ENCODE measurements at regions not wholly inside any gene's neighbourhood (a gene's known extent, or its start where the extent isn't known, plus 50 kb on each side); places are given as distances from the start of the nearest gene placed in this dataset.

DNA sequence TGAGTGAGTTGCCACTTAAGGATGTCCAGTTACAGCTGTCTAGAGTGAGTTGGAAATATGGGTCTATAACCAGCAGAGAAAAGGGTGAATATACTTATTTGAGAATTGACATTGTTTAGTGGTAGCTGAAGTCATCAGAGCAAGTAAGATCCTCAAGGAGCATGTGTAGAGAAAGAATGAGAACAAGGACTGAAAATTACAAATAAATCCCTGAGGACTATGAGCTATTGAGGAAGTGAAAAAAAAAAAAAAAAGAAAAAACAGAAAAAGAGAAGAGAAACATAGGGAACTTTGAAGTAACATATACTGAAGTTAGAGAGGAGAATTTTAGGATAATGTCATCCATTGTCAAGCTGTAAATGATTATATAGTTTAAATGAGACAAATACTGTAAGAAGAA, 134.0 kb upstream of the CCDC68 start:
- no peak overlapping the region for H3K9ac ChIP-seq (ENCODE audit: low read length in 2 of 2)
- no peaks in the 10 kb centered on the region for H3K27me3 ChIP-seq (ENCODE audit: control insufficient read depth in 1 of 2, insufficient read depth in 2 of 2, low read length in 2 of 2)
- H3K9me3 ChIP-seq (ENCODE audit: control insufficient read depth in 2 of 2, low read length in 2 of 2): no peaks in the 10 kb centered on the region
- H3K4me1 ChIP-seq (ENCODE audit: control insufficient read depth, insufficient read depth, low read length): no peaks in the 10 kb centered on the region
- no peak overlapping the region for H3K27ac ChIP-seq (ENCODE audit: low read length)
- H3K4me3 ChIP-seq (ENCODE audit: low read length in 2 of 2): no peak overlapping the region
- no peaks in the 10 kb centered on the region for H3K36me3 ChIP-seq (ENCODE audit: control insufficient read depth in 2 of 2, insufficient read depth in 2 of 2, low read length in 2 of 2)

DNA sequence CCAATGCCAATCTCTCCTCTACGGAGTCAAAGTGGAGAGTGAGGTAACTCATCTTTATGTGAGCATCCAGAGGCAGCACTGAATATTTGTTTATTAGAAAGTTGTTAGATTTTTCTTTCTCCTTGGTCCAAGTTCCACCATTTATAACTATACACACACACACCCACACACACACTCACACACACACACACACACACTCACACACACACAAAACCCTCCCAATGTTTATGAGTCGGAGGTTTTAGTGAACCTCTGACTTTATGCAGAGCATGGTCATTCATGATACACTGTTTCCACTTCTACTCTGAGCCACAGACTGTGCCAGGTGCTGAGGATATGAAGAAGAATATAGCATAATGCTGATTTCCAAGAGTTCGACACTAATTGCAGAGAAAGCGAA, 132.9 kb upstream of the CCDC68 start:
- Histone ChIP-seq H3K27me3 (ENCODE audit: control insufficient read depth in 1 of 2, insufficient read depth in 2 of 2, low read length in 2 of 2) (no peaks in the 10 kb centered on the region), H3K9me3 (ENCODE audit: control insufficient read depth in 2 of 2, low read length in 2 of 2) (no peaks in the 10 kb centered on the region), H3K9ac (ENCODE audit: low read length in 2 of 2) (no peak overlapping the region), H3K4me3 (ENCODE audit: low read length in 2 of 2) (no peak overlapping the region), H3K4me1 (ENCODE audit: control insufficient read depth, insufficient read depth, low read length) (no peaks in the 10 kb centered on the region), H3K36me3 (ENCODE audit: control insufficient read depth in 2 of 2, insufficient read depth in 2 of 2, low read length in 2 of 2) (no peaks in the 10 kb centered on the region), H3K27ac (ENCODE audit: low read length) (no peak overlapping the region)

DNA sequence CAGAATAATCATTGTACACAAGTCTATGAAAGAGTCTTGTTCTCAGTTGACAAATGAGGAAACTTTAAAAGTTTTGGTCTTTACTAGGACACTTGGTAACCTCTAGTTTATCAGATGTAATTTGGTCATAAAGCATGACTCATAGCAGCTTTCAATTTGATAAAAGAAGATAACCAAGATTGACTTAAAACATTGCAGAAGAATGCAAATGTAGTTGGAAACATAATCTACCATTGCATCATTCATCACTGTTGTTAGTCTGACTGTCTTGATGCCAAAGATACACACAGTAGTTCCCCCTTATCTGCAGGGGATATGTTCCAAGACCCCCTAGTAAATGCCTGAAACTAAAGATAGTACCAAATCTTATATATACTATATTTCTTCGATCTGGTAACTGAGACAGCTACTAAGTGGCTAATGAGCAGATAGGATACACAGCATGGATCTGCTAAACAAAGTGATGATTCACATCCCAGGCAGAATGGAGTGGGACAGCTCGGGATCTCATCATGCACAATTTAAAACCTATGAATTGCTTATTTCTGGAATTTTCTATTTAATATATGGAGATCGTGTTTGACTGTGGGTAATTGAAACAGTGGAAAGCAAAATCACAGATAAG, 131.4 kb upstream of the CCDC68 start:
- H3K4me1 ChIP-seq (ENCODE audit: control insufficient read depth, insufficient read depth, low read length): no peaks in the 10 kb centered on the region
- H3K36me3 ChIP-seq (ENCODE audit: control insufficient read depth in 2 of 2, insufficient read depth in 2 of 2, low read length in 2 of 2): no peaks in the 10 kb centered on the region
- H3K9me3 ChIP-seq (ENCODE audit: control insufficient read depth in 2 of 2, low read length in 2 of 2): no peaks in the 10 kb centered on the region
- H3K4me3 ChIP-seq (ENCODE audit: low read length in 2 of 2): no peak overlapping the region
- no peaks in the 10 kb centered on the region for H3K27me3 ChIP-seq (ENCODE audit: control insufficient read depth in 1 of 2, insufficient read depth in 2 of 2, low read length in 2 of 2)
- no peak overlapping the region for H3K9ac ChIP-seq (ENCODE audit: low read length in 2 of 2)
- no peak overlapping the region for H3K27ac ChIP-seq (ENCODE audit: low read length)

GRCh38 chr18:55089610-55090009, 130.3 kb upstream of the CCDC68 start:
- Histone ChIP-seq H3K9ac (ENCODE audit: low read length in 2 of 2) (no peak overlapping the region), H3K4me3 (ENCODE audit: low read length in 2 of 2) (no peak overlapping the region), H3K27ac (ENCODE audit: low read length) (no peak overlapping the region), H3K36me3 (ENCODE audit: control insufficient read depth in 2 of 2, insufficient read depth in 2 of 2, low read length in 2 of 2) (no peaks in the 10 kb centered on the region), H3K27me3 (ENCODE audit: control insufficient read depth in 1 of 2, insufficient read depth in 2 of 2, low read length in 2 of 2) (no peaks in the 10 kb centered on the region), H3K9me3 (ENCODE audit: control insufficient read depth in 2 of 2, low read length in 2 of 2) (no peaks in the 10 kb centered on the region), H3K4me1 (ENCODE audit: control insufficient read depth, insufficient read depth, low read length) (no peaks in the 10 kb centered on the region)

- no peak overlapping the region for H3K4me3 ChIP-seq (ENCODE audit: low read length in 2 of 2)
- H3K9me3 ChIP-seq (ENCODE audit: control insufficient read depth in 2 of 2, low read length in 2 of 2): no peaks in the 10 kb centered on the region
- H3K36me3 ChIP-seq (ENCODE audit: control insufficient read depth in 2 of 2, insufficient read depth in 2 of 2, low read length in 2 of 2): no peaks in the 10 kb centered on the region
- no peaks in the 10 kb centered on the region for H3K4me1 ChIP-seq (ENCODE audit: control insufficient read depth, insufficient read depth, low read length)
- H3K27me3 ChIP-seq (ENCODE audit: control insufficient read depth in 1 of 2, insufficient read depth in 2 of 2, low read length in 2 of 2): no peaks in the 10 kb centered on the region
- H3K9ac ChIP-seq (ENCODE audit: low read length in 2 of 2): no peak overlapping the region
- no peak overlapping the region for H3K27ac ChIP-seq (ENCODE audit: low read length)
These were observed 129.3 kb upstream of the CCDC68 start for GRCh38 chr18:55088561-55088960.

- Histone ChIP-seq H3K36me3 (ENCODE audit: control insufficient read depth in 2 of 2, insufficient read depth in 2 of 2, low read length in 2 of 2) (no peaks in the 10 kb centered on the region), H3K27me3 (ENCODE audit: control insufficient read depth in 1 of 2, insufficient read depth in 2 of 2, low read length in 2 of 2) (no peaks in the 10 kb centered on the region), H3K4me1 (ENCODE audit: control insufficient read depth, insufficient read depth, low read length) (no peaks in the 10 kb centered on the region), H3K4me3 (ENCODE audit: low read length in 2 of 2) (no peak overlapping the region), H3K9me3 (ENCODE audit: control insufficient read depth in 2 of 2, low read length in 2 of 2) (no peaks in the 10 kb centered on the region), H3K27ac (ENCODE audit: low read length) (no peak overlapping the region), H3K9ac (ENCODE audit: low read length in 2 of 2) (no peak overlapping the region)
These were observed 128.7 kb upstream of the CCDC68 start for GRCh38 chr18:55088000-55088401.

DNA sequence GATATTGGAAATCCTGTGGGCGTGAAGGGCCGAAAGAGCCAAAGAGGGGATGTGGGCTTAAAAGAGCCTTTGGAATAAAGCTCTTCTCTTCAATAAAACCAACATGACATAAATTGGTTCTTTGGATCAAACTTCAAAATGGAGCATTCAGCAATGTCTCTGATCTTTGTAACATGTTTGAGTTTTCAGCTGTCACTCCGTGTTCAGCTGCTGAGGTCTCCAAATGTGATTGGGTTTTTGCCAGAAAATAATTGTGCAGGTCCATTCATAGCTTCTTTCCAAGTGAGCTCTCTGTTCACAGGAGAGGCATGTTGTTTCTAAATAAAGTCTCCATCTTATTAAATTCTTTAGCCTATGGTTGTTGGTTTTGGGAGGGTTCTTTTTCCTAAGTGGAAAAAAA, 127.6 kb upstream of the CCDC68 start:
- H3K27me3 ChIP-seq (ENCODE audit: control insufficient read depth in 1 of 2, insufficient read depth in 2 of 2, low read length in 2 of 2): no peaks in the 10 kb centered on the region
- no peak overlapping the region for H3K4me3 ChIP-seq (ENCODE audit: low read length in 2 of 2)
- no peak overlapping the region for H3K9ac ChIP-seq (ENCODE audit: low read length in 2 of 2)
- no peak overlapping the region for H3K27ac ChIP-seq (ENCODE audit: low read length)
- no peaks in the 10 kb centered on the region for H3K4me1 ChIP-seq (ENCODE audit: control insufficient read depth, insufficient read depth, low read length)
- H3K36me3 ChIP-seq (ENCODE audit: control insufficient read depth in 2 of 2, insufficient read depth in 2 of 2, low read length in 2 of 2): no peaks in the 10 kb centered on the region
- no peaks in the 10 kb centered on the region for H3K9me3 ChIP-seq (ENCODE audit: control insufficient read depth in 2 of 2, low read length in 2 of 2)

DNA sequence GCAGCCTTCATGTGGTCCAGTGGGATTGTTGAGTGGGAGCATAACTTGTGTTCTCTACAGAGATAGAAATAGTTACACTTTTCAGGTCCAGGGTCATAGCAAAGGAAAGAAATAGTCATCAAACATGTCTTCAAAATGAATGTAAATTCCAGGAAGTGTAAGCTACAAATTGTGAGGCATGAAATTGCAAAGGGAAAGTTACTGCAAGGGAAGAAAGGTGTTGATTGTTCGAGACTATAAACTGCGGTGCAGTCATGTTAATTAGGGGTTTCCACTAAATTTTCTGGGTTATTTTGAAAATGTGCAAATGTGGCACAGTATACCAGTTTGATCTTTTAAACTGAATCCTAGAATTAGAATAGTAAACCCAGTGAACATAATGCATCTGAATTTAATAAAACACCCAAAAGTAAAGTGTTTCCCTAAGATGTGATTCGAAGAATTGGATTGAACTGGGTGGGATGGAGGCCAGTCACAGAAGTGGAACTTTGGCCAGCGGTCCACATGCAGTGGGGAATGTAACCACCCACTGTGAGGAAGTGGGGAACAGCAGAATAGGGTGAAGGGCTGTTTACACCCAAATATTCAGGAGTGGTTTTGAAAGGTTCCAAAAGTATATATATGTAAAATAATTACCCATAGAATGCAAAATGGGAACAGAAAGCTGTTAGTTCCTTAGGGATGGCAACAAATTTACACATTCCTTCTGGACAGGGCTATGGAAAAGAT, 126.5 kb upstream of the CCDC68 start:
- Histone ChIP-seq H3K27ac (ENCODE audit: low read length) (no peak overlapping the region), H3K27me3 (ENCODE audit: control insufficient read depth in 1 of 2, insufficient read depth in 2 of 2, low read length in 2 of 2) (no peaks in the 10 kb centered on the region), H3K9ac (ENCODE audit: low read length in 2 of 2) (no peak overlapping the region), H3K9me3 (ENCODE audit: control insufficient read depth in 2 of 2, low read length in 2 of 2) (no peaks in the 10 kb centered on the region), H3K4me1 (ENCODE audit: control insufficient read depth, insufficient read depth, low read length) (no peaks in the 10 kb centered on the region), H3K36me3 (ENCODE audit: control insufficient read depth in 2 of 2, insufficient read depth in 2 of 2, low read length in 2 of 2) (no peaks in the 10 kb centered on the region), H3K4me3 (ENCODE audit: low read length in 2 of 2) (no peak overlapping the region)

- Histone ChIP-seq H3K4me3 (ENCODE audit: low read length in 2 of 2) (no peak overlapping the region), H3K9me3 (ENCODE audit: control insufficient read depth in 2 of 2, low read length in 2 of 2) (no peaks in the 10 kb centered on the region), H3K27ac (ENCODE audit: low read length) (no peak overlapping the region), H3K36me3 (ENCODE audit: control insufficient read depth in 2 of 2, insufficient read depth in 2 of 2, low read length in 2 of 2) (no peaks in the 10 kb centered on the region), H3K4me1 (ENCODE audit: control insufficient read depth, insufficient read depth, low read length) (peaks cover 2% of the 10 kb centered on the region), H3K9ac (ENCODE audit: low read length in 2 of 2) (no peak overlapping the region), H3K27me3 (ENCODE audit: control insufficient read depth in 1 of 2, insufficient read depth in 2 of 2, low read length in 2 of 2) (peaks cover 0 to 2% of the 10 kb centered on the region in 2 donors)
These were observed 125.3 kb upstream of the CCDC68 start for GRCh38 chr18:55084550-55084949.

DNA sequence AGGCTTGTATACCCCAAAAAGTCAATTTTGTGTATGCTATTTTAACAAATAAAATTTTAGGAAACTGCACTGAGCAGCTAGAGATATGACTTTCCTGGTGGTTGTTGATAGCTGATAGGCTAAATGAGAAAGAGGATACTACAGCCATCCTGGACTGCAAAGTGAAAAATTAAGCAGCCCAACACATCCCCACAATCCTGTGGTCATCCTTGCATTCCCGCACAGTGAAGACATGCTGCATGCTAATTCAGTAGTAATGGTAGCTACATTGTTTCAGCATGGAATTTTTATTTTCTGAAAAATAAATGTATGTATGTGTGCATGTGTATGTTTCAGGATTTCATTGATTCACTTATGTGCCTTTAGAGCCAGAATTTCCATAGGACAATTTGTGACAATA, 124.2 kb upstream of the CCDC68 start:
- no peaks in the 10 kb centered on the region for H3K36me3 ChIP-seq (ENCODE audit: control insufficient read depth in 2 of 2, insufficient read depth in 2 of 2, low read length in 2 of 2)
- H3K27ac ChIP-seq (ENCODE audit: low read length): no peak overlapping the region
- no peak overlapping the region for H3K4me3 ChIP-seq (ENCODE audit: low read length in 2 of 2)
- no peaks in the 10 kb centered on the region for H3K9me3 ChIP-seq (ENCODE audit: control insufficient read depth in 2 of 2, low read length in 2 of 2)
- no peak overlapping the region for H3K9ac ChIP-seq (ENCODE audit: low read length in 2 of 2)
- peaks cover 0 to 2% of the 10 kb centered on the region in 2 donors for H3K27me3 ChIP-seq (ENCODE audit: control insufficient read depth in 1 of 2, insufficient read depth in 2 of 2, low read length in 2 of 2)
- H3K4me1 ChIP-seq (ENCODE audit: control insufficient read depth, insufficient read depth, low read length): peaks cover 2% of the 10 kb centered on the region

All from stomach smooth muscle (tissue), 2 donors.